ENCODE measurements at regions not wholly inside any gene's neighbourhood (a gene's known extent, or its start where the extent isn't known, plus 50 kb on each side); places are given as distances from the start of the nearest gene placed in this dataset.
A peak's percentile ranks its signal among the peaks of the same experiment; 100 is the strongest.
"Not testable (repeated sequence)": the region's sequence is repeated elsewhere in the genome, so short reads cannot be mapped to it uniquely, and the experiment has no call there.

GRCh38 chrX:13478740-13479451 is 90.5 kb upstream of the EGFL6 start:
- no peak for DNase-seq (ENCODE audit: extremely low read depth, low read depth, low spot score)

- DNase-seq (ENCODE audit: extremely low read depth, low read depth, low spot score) = no peak
Measured at GRCh38 chrX:13476384-13476783, 93.0 kb upstream of the EGFL6 start.

GRCh38 chrX:13474164-13474516 is 95.3 kb upstream of the EGFL6 start:
- no peak for DNase-seq (ENCODE audit: extremely low read depth, low read depth, low spot score)

GRCh38 chrX:13473442-13474163 is 95.8 kb upstream of the EGFL6 start:
- DNase-seq (ENCODE audit: extremely low read depth, low read depth, low spot score) = no peak

DNA sequence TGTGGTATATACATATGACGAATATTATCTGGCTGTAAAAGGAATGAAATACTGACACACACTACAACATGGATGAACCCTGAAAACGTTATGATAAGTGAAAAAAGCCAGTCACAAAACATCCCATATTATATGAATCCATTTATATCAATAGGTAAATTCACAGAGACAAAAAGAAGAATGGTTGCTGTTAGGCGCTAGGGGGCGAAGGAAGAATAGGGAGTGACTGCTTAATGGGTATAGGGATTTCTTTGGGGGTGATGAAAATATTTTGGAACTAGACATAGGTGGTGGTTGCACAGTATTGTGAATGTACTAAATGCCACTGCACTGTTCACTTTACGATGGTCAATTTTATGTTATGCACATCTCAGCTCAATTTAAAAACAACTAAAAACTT is 96.4 kb upstream of the EGFL6 start:
- DNase-seq (ENCODE audit: extremely low read depth, low read depth, low spot score) = no peak

- no peak for DNase-seq (ENCODE audit: extremely low read depth, low read depth, low spot score)
Measured at GRCh38 chrX:13471269-13471668, 98.1 kb upstream of the EGFL6 start.

DNA sequence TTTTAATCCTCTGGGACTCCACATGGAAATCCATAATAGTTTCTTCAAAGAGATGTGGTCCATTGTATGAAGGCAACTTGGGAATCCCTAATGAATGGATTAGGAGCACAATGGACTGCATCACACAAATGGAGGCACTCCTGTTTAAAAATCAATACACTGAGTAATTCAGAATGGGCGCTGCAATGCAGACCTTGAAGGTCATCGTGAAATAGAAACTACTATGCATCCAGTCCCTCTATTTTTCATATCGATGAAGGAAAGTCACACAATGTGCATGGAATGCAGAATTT is 98.8 kb upstream of the EGFL6 start:
- no peak for DNase-seq (ENCODE audit: extremely low read depth, low read depth, low spot score)

DNA sequence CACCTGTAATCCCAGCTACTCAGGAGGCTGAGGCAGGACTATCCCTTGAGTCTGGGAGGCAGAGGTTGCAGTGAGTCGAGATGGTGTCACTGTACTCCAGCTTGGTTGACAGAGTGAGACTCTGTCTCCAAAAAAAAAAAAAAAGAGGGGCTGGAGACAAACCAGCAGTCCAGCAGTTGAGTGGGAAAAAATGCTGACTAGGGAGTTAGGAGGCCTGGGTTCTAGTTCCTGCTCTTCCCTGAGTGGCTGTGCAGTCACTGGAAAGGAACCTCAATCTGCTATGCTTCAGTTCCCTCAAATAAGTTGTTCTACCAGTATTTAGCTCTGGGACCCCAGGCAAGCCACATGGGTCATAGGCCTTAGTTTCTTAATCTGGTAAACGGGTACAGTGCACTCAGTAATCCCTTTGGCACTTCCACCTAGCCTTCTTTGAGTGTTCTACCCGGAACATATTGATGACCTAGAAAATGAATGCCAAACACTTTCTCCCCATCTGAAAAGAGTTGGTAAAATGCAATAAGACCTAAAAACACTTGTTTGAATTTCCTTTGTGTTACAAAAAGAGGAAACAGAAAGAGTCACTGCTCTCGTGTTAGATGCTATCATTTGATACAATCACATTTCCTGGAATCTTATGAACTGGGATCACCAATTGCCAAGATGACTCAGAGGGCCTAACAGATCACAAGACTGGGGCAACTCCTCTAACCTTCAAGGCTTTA is 99.3 kb upstream of the EGFL6 start:
- peak; percentile 57 for DNase-seq (ENCODE audit: extremely low read depth, low read depth, low spot score)

- DNase-seq (ENCODE audit: extremely low read depth, low read depth, low spot score) = no peak
Measured at GRCh38 chrX:13468096-13468495, 101.3 kb upstream of the EGFL6 start.

GRCh38 chrX:13467243-13467642 is 102.2 kb upstream of the EGFL6 start:
- no peak for DNase-seq (ENCODE audit: extremely low read depth, low read depth, low spot score)

DNA sequence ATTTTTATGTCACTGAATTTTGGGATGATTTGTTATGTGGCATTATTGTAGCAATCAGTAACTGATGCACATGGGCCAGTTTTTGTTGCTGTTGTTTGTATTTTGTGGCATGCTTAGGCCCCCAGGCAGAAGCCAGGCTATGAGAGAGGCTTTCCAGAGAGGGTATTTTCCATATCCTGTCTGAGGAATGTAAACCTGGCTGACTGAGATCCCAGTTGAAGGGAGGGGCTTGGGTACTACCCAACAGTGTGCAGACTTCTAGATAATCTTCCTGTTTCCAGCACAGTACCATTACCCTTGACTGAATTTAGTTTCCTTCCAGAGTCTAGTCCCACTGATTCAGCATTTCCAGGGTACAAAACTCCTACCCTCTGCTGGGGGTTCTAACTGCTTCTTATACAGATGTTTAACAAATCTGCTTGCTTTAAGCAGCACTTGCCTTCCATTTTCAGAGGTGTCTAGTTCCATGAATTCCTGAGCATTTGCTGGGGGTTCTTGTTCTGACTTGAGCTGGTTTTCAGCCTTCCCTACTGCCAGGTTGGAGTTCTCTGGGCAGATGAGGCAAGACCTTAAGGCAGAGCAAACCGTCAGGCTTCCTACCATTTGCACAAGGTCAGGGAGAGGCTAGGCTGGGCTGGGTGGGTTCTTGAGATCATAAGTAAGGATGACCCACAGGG is 104.7 kb upstream of the EGFL6 start:
- no peak for DNase-seq (ENCODE audit: extremely low read depth, low read depth, low spot score)

DNA sequence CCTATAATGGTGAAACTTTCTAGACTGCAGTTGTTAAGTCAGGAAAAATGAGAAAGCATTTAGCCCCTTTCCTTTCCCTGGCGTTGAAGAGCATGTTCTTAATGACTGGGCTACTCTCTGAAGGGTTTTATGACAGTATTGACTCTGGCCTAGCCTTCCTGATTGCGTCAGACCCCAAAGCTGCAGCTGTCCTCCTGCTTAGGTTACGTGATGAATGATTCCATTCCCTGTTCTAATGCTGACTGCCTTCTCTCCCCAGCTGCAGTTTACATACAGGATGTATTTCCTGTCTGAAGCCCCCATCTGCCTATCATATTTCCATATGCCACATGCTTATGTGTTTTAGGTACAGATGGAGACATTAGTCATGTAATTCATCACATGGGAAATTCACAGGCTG is 105.8 kb upstream of the EGFL6 start:
- no peak for DNase-seq (ENCODE audit: extremely low read depth, low read depth, low spot score)

- no peak for DNase-seq (ENCODE audit: extremely low read depth, low read depth, low spot score)
Measured at GRCh38 chrX:13452283-13452682, 117.1 kb upstream of the EGFL6 start.

DNA sequence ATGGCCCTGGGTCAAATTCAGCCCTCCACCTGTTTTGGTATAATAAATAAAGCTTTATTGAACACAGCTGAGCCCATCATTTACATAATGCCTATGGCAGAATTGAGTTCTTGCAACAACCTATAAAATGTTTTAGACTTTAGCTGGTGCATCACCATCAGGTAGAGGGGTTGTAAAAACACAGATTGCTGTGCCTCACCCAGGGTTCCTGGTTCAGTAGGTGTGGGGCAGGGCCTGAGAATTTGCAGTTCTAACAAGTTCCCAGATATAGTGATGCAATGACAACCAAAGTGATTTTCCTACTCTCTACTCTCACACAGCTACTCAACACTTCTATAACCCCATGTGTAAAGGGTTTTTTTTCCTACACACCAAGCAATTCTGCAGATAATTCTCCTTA is 120.0 kb upstream of the EGFL6 start:
- no peak for DNase-seq (ENCODE audit: extremely low read depth, low read depth, low spot score)

DNA sequence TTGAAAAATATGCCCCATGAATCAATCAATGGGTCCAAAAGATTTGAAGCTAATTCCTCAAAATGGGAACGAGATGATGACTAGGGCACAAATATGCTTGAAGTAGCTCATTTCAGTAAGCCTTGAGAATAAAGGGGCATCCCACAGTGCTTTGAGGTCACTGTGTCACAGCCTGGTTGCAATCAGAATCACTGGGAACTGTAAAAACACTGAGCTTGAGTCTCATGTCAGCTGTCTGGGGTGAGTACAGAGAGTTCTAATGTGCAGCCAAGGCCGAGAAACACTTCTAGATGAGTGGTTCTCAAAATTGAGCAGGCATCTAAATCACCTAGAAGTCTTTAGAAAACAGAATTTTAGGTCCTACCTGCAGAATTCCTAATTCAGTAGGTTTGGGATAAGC is 120.5 kb upstream of the EGFL6 start:
- DNase-seq (ENCODE audit: extremely low read depth, low read depth, low spot score) = no peak

DNA sequence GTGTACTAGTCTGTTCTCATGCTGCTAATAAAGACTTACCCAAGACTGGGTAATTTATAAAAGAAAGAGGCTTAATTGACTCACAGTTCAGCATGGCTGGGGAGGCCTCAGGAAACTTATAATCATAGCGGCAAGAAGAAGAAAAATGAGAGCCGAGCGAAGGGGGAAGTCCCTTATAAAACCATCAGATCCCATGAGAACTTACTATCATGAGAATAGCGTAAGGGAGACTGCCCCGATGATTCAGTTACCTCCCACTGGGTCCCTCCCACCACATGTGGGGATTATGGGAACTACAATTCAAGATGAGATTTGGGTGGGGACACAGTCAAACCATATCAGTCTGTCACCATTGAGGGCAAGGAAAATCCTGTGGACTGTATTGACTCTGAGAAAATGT is 121.8 kb upstream of the ATXN3L start:
- not testable (repeated sequence) for DNase-seq (ENCODE audit: extremely low read depth, low read depth, low spot score)

GRCh38 chrX:13440176-13440575 is 120.3 kb upstream of the ATXN3L start:
- DNase-seq (ENCODE audit: extremely low read depth, low read depth, low spot score) = no peak

GRCh38 chrX:13433298-13433605 is 113.4 kb upstream of the ATXN3L start:
- no peak for DNase-seq (ENCODE audit: extremely low read depth, low read depth, low spot score)

GRCh38 chrX:13432414-13433297 is 112.8 kb upstream of the ATXN3L start:
- no peak for DNase-seq (ENCODE audit: extremely low read depth, low read depth, low spot score)

DNA sequence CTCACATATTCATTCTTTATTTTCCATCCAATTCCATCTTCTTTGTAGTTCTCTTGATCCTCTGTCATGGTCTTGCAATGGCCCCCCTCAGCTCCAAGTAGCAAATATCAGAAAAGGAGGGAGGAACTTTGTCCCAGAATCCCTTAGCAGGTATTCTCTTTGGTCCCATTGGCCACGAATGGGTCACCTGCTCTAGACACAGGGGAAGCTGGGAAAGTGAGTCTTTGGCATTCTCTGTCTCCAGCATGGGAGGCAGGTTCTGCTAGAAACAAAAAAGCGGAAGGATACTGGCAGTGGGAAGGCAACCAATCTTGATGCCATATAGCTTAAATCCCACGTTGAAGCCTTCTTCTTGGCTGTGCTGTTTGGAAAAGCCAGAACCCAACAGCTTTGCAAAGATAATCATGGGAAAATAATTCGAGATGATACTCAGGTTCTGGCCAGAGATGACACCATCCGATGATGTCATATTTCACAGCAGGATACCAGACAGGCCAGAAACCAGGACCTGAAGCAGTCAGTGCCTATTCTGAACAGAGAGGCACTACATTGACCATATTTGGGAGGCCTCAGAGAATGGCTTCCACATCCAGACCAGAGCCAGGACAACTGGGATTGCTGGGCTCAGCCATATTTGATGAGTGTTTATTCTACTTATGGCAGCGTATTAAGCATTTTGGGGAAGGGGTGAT is 110.4 kb upstream of the ATXN3L start:
- no peak for DNase-seq (ENCODE audit: extremely low read depth, low read depth, low spot score)

Measured in glomerular endothelial cell (primary cell).